Bronchial epithelial cell (primary cell): ENCODE measurements at regions not wholly inside any gene's neighbourhood (a gene's known extent, or its start where the extent isn't known, plus 50 kb on each side); places are given as distances from the start of the nearest gene placed in this dataset.

ENCODE experiments used
- DNase-seq: peaks from one replicate; pipeline ENCODE4 v3.0.0-alpha.2; 2010; ENCODE audit warnings: low read depth
- FAIRE-seq: peaks from 2 replicates; lab custom pipeline; 2011; peaks lifted over from hg19 to GRCh38; lab: Jason Lieb, UNC
- H3K27me3 ChIP-seq: 2 replicates; pipeline ENCODE4 v1.5.1; 2011; ENCODE audit warnings: low read length; ENCODE audit not compliant: control insufficient read depth, insufficient read depth
- H3K36me3 ChIP-seq: 2 replicates; pipeline ENCODE4 v1.5.1; 2011; ENCODE audit warnings: low read length; ENCODE audit not compliant: control insufficient read depth, insufficient read depth
- H3K4me3 ChIP-seq: 2 replicates; pipeline ENCODE4 v1.5.1; 2011; ENCODE audit warnings: mild to moderate bottlenecking, low read depth, low read length, control low read depth
- CTCF ChIP-seq: IDR thresholded peaks from 2 replicates; pipeline ENCODE4 v1.5.1; 2011; ENCODE audit warnings: mild to moderate bottlenecking, moderate library complexity, low read length, control low read depth, inconsistent platforms; ENCODE audit not compliant: insufficient read depth, severe bottlenecking

GRCh38 chr18:75497576-75498235, 70.2 kb upstream of the SMIM21 start:
- FAIRE-seq (no peak), DNase-seq (no peak)
- H3K27me3 ChIP-seq: no peaks in the 10 kb centered on the region
- H3K36me3 ChIP-seq: no peaks in the 10 kb centered on the region
- TF ChIP-seq CTCF: no peak
- no peak overlapping the region for H3K4me3 ChIP-seq

GRCh38 chr18:75496151-75496550, 68.6 kb upstream of the SMIM21 start:
- Histone ChIP-seq H3K27me3 (no peaks in the 10 kb centered on the region), H3K4me3 (no peak overlapping the region), H3K36me3 (no peaks in the 10 kb centered on the region)
- no peak for FAIRE-seq
- no peak for TF ChIP-seq CTCF
- no peak for DNase-seq

- FAIRE-seq (no peak), DNase-seq (no peak)
- Histone ChIP-seq H3K27me3 (no peaks in the 10 kb centered on the region), H3K36me3 (no peaks in the 10 kb centered on the region), H3K4me3 (no peak overlapping the region)
- TF ChIP-seq CTCF: no peak
Measured at GRCh38 chr18:75492852-75493251, 65.3 kb upstream of the SMIM21 start.

GRCh38 chr18:75491361-75491760, 63.9 kb upstream of the SMIM21 start:
- H3K4me3 ChIP-seq: no peak overlapping the region
- no peak for TF ChIP-seq CTCF
- DNase-seq (no peak), FAIRE-seq (no peak)
- H3K36me3 ChIP-seq: no peaks in the 10 kb centered on the region
- H3K27me3 ChIP-seq: no peaks in the 10 kb centered on the region

- Histone ChIP-seq H3K4me3 (no peak overlapping the region), H3K36me3 (no peaks in the 10 kb centered on the region), H3K27me3 (no peaks in the 10 kb centered on the region)
- DNase-seq: peak; percentile 93
- FAIRE-seq: no peak
- no peak for TF ChIP-seq CTCF
Measured at GRCh38 chr18:75489493-75490190, 62.1 kb upstream of the SMIM21 start.
